ENCODE measurements at regions not wholly inside any gene's neighbourhood (a gene's known extent, or its start where the extent isn't known, plus 50 kb on each side); places are given as distances from the start of the nearest gene placed in this dataset.

DNA sequence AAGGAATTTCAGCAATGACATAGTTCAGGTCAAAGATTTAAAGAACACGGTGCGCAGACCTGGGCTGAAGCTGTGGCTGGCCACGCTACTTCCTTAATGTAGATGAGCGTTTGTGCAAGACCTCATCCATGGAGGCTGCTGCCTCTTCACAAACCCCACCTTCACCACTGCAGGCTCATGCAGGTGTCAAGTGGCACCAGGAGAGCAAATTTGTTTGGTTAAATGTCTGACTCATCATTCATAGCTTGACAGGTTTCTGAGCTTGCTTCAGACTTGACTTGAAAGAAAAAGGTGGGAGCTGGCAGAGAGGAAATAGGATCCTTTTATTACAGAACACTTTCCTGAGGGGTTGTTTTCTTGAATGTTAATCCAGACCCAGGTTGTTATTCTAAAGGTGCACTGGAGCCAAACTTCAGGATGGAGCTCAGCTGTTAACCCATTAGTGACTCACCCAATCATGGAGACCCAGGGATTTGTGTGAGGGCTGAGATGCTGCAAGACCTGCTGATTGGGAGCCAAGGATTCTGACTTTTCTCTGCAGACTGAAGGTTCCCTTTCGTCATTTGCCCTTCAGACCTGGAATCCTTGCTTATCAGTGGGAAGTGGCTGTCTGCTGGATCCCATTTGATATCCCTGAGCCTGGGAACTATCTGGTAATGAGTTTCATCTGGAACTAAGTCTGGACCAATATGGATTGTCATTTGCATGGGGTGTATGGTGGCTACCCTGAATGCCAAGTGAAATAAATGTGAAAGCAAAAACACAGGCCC, 315.3 kb downstream of the PTTG2 start:
- no peak overlapping the region for H3K14ac ChIP-seq (ENCODE audit: low read length)
- H2BK12ac ChIP-seq (ENCODE audit: low read length) = no peak overlapping the region
- H3K79me1 ChIP-seq (ENCODE audit: low read length) = no peaks in the 10 kb centered on the region
- no peak overlapping the region for H3K27ac ChIP-seq (ENCODE audit: low read depth, low read length)
- no peak overlapping the region for H3K18ac ChIP-seq (ENCODE audit: low read length)
- no peak overlapping the region for H2BK5ac ChIP-seq (ENCODE audit: low read depth, low read length, poor library complexity)
- H4K8ac ChIP-seq (ENCODE audit: low read depth, low read length) = no peak overlapping the region
- H2BK120ac ChIP-seq (ENCODE audit: insufficient read depth, low read length, poor library complexity) = no peak overlapping the region
- peaks cover 3 to 4% of the 10 kb centered on the region in 2 experiments for H3K4me1 ChIP-seq (ENCODE audit: control insufficient read depth in 1 of 2, insufficient read depth in 2 of 2, low read length in 2 of 2)
- H3K9ac ChIP-seq (ENCODE audit: low read length) = no peak overlapping the region
- no peak overlapping the region for H4K91ac ChIP-seq (ENCODE audit: low read depth, low read length)
- no peak overlapping the region for H2AFZ ChIP-seq (ENCODE audit: insufficient read depth, low read length, poor library complexity)
- H3K4ac ChIP-seq (ENCODE audit: low read depth, low read length) = no peak overlapping the region
- no peak overlapping the region for H3K23ac ChIP-seq (ENCODE audit: low read length)
- H4K12ac ChIP-seq (ENCODE audit: low read depth, low read length) = no peak overlapping the region
- H3K27me3 ChIP-seq (ENCODE audit: insufficient read depth, low read length) = no peaks in the 10 kb centered on the region
- no peaks in the 10 kb centered on the region for H3K36me3 ChIP-seq (ENCODE audit: control insufficient read depth in 1 of 2, insufficient read depth in 2 of 2, low read length in 2 of 2)
- no peak overlapping the region for H3K4me3 ChIP-seq (ENCODE audit: low read depth, low read length)
- DNase-seq = peak; percentile 7 to 45
- H3K9me3 ChIP-seq (ENCODE audit: insufficient read depth, low read depth, low read length) = no peaks in the 10 kb centered on the region
- no peak overlapping the region for H3K4me2 ChIP-seq (ENCODE audit: low read length)
- H2AK5ac ChIP-seq (ENCODE audit: low read length) = no peak overlapping the region
- no peaks in the 10 kb centered on the region for H3K79me2 ChIP-seq (ENCODE audit: control insufficient read depth, insufficient read depth, low read length, poor library complexity)
- no CpG with 5 or more reads among the region's 5 CpGs for WGBS (ENCODE audit: extremely low coverage, insufficient coverage, insufficient read length)

DNA sequence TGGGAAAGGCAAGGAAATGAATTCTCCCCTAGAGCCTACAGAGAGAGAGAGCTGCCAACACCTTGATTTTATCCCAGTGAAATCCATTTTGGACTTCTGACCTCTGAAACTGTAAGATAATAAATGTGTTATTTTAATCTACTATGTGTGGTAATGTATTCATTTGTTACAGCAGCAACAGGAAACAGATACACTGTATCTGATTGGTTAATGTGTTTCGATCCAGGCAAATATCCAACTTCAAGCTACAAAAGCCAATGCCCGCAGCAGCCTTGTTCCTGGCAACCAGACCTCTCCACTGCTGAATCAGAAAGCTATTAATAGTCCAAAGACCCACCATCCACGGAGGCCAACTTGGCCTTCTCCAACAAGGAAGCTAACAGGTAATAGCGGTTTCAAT, 318.1 kb downstream of the PTTG2 start:
- H4K8ac ChIP-seq (ENCODE audit: low read depth, low read length) = no peak overlapping the region
- no peak overlapping the region for H3K27ac ChIP-seq (ENCODE audit: low read depth, low read length)
- peaks cover 3 to 4% of the 10 kb centered on the region in 2 experiments for H3K4me1 ChIP-seq (ENCODE audit: control insufficient read depth in 1 of 2, insufficient read depth in 2 of 2, low read length in 2 of 2)
- H3K79me1 ChIP-seq (ENCODE audit: low read length) = no peaks in the 10 kb centered on the region
- H3K18ac ChIP-seq (ENCODE audit: low read length) = no peak overlapping the region
- no peak overlapping the region for H3K9ac ChIP-seq (ENCODE audit: low read length)
- no CpG with 5 or more reads among the region's 4 CpGs for WGBS (ENCODE audit: extremely low coverage, insufficient coverage, insufficient read length)
- no peak overlapping the region for H2AFZ ChIP-seq (ENCODE audit: insufficient read depth, low read length, poor library complexity)
- H2BK5ac ChIP-seq (ENCODE audit: low read depth, low read length, poor library complexity) = no peak overlapping the region
- H3K79me2 ChIP-seq (ENCODE audit: control insufficient read depth, insufficient read depth, low read length, poor library complexity) = no peaks in the 10 kb centered on the region
- H3K4me2 ChIP-seq (ENCODE audit: low read length) = no peak overlapping the region
- H2AK5ac ChIP-seq (ENCODE audit: low read length) = no peak overlapping the region
- DNase-seq = no peak
- H3K23ac ChIP-seq (ENCODE audit: low read length) = no peak overlapping the region
- no peak overlapping the region for H3K4me3 ChIP-seq (ENCODE audit: low read depth, low read length)
- H3K4ac ChIP-seq (ENCODE audit: low read depth, low read length) = no peak overlapping the region
- no peaks in the 10 kb centered on the region for H3K36me3 ChIP-seq (ENCODE audit: control insufficient read depth in 1 of 2, insufficient read depth in 2 of 2, low read length in 2 of 2)
- no peaks in the 10 kb centered on the region for H3K27me3 ChIP-seq (ENCODE audit: insufficient read depth, low read length)
- no peaks in the 10 kb centered on the region for H3K9me3 ChIP-seq (ENCODE audit: insufficient read depth, low read depth, low read length)
- no peak overlapping the region for H4K12ac ChIP-seq (ENCODE audit: low read depth, low read length)
- H2BK12ac ChIP-seq (ENCODE audit: low read length) = no peak overlapping the region
- no peak overlapping the region for H4K91ac ChIP-seq (ENCODE audit: low read depth, low read length)
- no peak overlapping the region for H2BK120ac ChIP-seq (ENCODE audit: insufficient read depth, low read length, poor library complexity)
- no peak overlapping the region for H3K14ac ChIP-seq (ENCODE audit: low read length)

DNA sequence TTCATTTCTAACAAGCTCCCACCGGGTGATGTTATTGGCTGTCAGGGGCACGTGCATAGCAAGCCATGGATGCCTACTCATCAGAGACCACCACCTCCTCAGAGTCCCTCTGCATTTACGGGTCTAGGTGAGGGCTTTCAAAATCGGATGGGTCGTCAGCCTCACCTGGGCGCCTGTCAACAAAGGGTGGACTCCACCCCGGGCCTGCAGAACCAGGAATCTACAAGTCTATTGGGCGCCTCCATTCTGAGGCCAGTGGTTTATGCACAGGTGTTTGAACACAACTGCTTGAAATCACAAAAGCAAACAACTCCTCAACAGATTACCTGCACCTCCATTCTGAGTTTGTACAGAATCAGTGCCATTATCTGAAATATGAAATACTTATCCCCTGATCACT, 318.9 kb downstream of the PTTG2 start:
- Histone ChIP-seq H3K79me1 (ENCODE audit: low read length) (no peaks in the 10 kb centered on the region), H3K9ac (ENCODE audit: low read length) (no peak overlapping the region), H3K4me1 (ENCODE audit: control insufficient read depth in 1 of 2, insufficient read depth in 2 of 2, low read length in 2 of 2) (peaks cover 3 to 4% of the 10 kb centered on the region in 2 experiments), H2BK12ac (ENCODE audit: low read length) (no peak overlapping the region), H2AFZ (ENCODE audit: insufficient read depth, low read length, poor library complexity) (no peak overlapping the region), H3K23ac (ENCODE audit: low read length) (no peak overlapping the region), H3K27me3 (ENCODE audit: insufficient read depth, low read length) (no peaks in the 10 kb centered on the region), H4K91ac (ENCODE audit: low read depth, low read length) (no peak overlapping the region), H4K8ac (ENCODE audit: low read depth, low read length) (no peak overlapping the region), H3K79me2 (ENCODE audit: control insufficient read depth, insufficient read depth, low read length, poor library complexity) (no peaks in the 10 kb centered on the region), H2BK120ac (ENCODE audit: insufficient read depth, low read length, poor library complexity) (no peak overlapping the region), H4K12ac (ENCODE audit: low read depth, low read length) (no peak overlapping the region), H3K9me3 (ENCODE audit: insufficient read depth, low read depth, low read length) (no peaks in the 10 kb centered on the region), H3K18ac (ENCODE audit: low read length) (no peak overlapping the region), H3K4ac (ENCODE audit: low read depth, low read length) (no peak overlapping the region), H2BK5ac (ENCODE audit: low read depth, low read length, poor library complexity) (no peak overlapping the region), H3K4me2 (ENCODE audit: low read length) (no peak overlapping the region), H3K27ac (ENCODE audit: low read depth, low read length) (no peak overlapping the region), H3K14ac (ENCODE audit: low read length) (no peak overlapping the region), H3K4me3 (ENCODE audit: low read depth, low read length) (no peak overlapping the region), H2AK5ac (ENCODE audit: low read length) (no peak overlapping the region), H3K36me3 (ENCODE audit: control insufficient read depth in 1 of 2, insufficient read depth in 2 of 2, low read length in 2 of 2) (no peaks in the 10 kb centered on the region)
- whole genome bisulfite sequencing (ENCODE audit: extremely low coverage, insufficient coverage, insufficient read length) = no CpG with 5 or more reads among the region's 8 CpGs
- DNase-seq = no peak

DNA sequence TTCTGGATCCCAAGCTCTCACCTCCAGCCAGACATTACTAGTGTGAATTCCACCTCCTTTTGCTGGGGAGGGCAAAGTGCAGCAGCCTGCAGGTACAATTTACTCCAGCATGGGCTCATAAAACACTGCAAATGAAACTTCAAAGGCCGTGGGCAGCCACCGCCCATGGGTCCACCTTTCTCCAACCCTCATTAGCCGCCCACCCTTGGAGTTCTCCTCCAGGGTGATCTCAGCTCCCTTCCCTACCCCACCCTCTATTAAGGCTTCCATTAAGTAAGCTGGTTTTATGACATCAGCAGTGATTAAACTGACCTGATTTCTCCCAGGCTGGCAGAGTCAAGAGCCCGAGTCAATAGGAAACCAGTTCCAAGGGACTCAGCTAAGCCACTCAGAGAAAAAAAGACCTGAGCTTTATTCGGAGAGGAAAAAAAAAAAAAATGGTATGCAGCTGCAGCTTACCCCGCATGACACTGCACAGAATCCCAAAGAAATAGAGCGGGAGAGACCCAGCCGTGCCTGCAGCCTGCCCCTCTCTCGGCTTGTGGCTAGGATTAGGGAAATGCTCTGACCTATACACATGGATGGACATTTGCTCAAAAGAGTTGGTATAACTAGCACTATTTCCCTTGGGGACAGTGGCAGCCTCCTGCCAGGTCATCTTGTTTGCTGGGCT, 319.6 kb downstream of the PTTG2 start:
- H3K79me1 ChIP-seq (ENCODE audit: low read length) = no peaks in the 10 kb centered on the region
- H3K36me3 ChIP-seq (ENCODE audit: control insufficient read depth in 1 of 2, insufficient read depth in 2 of 2, low read length in 2 of 2) = no peaks in the 10 kb centered on the region
- no peak overlapping the region for H2AK5ac ChIP-seq (ENCODE audit: low read length)
- H3K9ac ChIP-seq (ENCODE audit: low read length) = peak overlapping the region; percentile 57
- no CpG with 5 or more reads among the region's 9 CpGs for WGBS (ENCODE audit: extremely low coverage, insufficient coverage, insufficient read length)
- no peak overlapping the region for H2AFZ ChIP-seq (ENCODE audit: insufficient read depth, low read length, poor library complexity)
- peaks cover 3 to 4% of the 10 kb centered on the region in 2 experiments for H3K4me1 ChIP-seq (ENCODE audit: control insufficient read depth in 1 of 2, insufficient read depth in 2 of 2, low read length in 2 of 2)
- no peak overlapping the region for H3K27ac ChIP-seq (ENCODE audit: low read depth, low read length)
- no peak overlapping the region for H3K4me2 ChIP-seq (ENCODE audit: low read length)
- no peaks in the 10 kb centered on the region for H3K79me2 ChIP-seq (ENCODE audit: control insufficient read depth, insufficient read depth, low read length, poor library complexity)
- no peak overlapping the region for H3K18ac ChIP-seq (ENCODE audit: low read length)
- H3K4ac ChIP-seq (ENCODE audit: low read depth, low read length) = no peak overlapping the region
- no peak for DNase-seq
- H3K27me3 ChIP-seq (ENCODE audit: insufficient read depth, low read length) = no peaks in the 10 kb centered on the region
- no peak overlapping the region for H3K23ac ChIP-seq (ENCODE audit: low read length)
- no peak overlapping the region for H4K91ac ChIP-seq (ENCODE audit: low read depth, low read length)
- H2BK120ac ChIP-seq (ENCODE audit: insufficient read depth, low read length, poor library complexity) = no peak overlapping the region
- no peak overlapping the region for H4K8ac ChIP-seq (ENCODE audit: low read depth, low read length)
- no peak overlapping the region for H3K4me3 ChIP-seq (ENCODE audit: low read depth, low read length)
- no peak overlapping the region for H2BK12ac ChIP-seq (ENCODE audit: low read length)
- H3K9me3 ChIP-seq (ENCODE audit: insufficient read depth, low read depth, low read length) = no peaks in the 10 kb centered on the region
- no peak overlapping the region for H2BK5ac ChIP-seq (ENCODE audit: low read depth, low read length, poor library complexity)
- H4K12ac ChIP-seq (ENCODE audit: low read depth, low read length) = no peak overlapping the region
- H3K14ac ChIP-seq (ENCODE audit: low read length) = no peak overlapping the region
